ENCODE measurements at regions not wholly inside any gene's neighbourhood (a gene's known extent, or its start where the extent isn't known, plus 50 kb on each side); places are given as distances from the start of the nearest gene placed in this dataset.
"Not testable (repeated sequence)": the region's sequence is repeated elsewhere in the genome, so short reads cannot be mapped to it uniquely, and the experiment has no call there.

- TF ChIP-seq, protein P1, sequence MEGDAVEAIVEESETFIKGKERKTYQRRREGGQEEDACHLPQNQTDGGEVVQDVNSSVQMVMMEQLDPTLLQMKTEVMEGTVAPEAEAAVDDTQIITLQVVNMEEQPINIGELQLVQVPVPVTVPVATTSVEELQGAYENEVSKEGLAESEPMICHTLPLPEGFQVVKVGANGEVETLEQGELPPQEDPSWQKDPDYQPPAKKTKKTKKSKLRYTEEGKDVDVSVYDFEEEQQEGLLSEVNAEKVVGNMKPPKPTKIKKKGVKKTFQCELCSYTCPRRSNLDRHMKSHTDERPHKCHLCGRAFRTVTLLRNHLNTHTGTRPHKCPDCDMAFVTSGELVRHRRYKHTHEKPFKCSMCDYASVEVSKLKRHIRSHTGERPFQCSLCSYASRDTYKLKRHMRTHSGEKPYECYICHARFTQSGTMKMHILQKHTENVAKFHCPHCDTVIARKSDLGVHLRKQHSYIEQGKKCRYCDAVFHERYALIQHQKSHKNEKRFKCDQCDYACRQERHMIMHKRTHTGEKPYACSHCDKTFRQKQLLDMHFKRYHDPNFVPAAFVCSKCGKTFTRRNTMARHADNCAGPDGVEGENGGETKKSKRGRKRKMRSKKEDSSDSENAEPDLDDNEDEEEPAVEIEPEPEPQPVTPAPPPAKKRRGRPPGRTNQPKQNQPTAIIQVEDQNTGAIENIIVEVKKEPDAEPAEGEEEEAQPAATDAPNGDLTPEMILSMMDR (conservative IDR thresholded peaks at IDR 0.05 in 1 of 2, IDR thresholded peaks at IDR 0.05 in 1 of 2; ENCODE audit: low read depth in 1 of 2, low read length in 2 of 2) = not testable (repeated sequence)
- TF ChIP-seq EZH2 (IDR thresholded peaks at IDR 0.05; ENCODE audit: low read length, missing control alignments) = not testable (repeated sequence)
Measured at GRCh38 chr4:109365297-109365696, 62.8 kb upstream of the COL25A1 start.

All from fibroblast of lung (primary cell).